PC-9 (cell line): ENCODE measurements at regions not wholly inside any gene's neighbourhood (a gene's known extent, or its start where the extent isn't known, plus 50 kb on each side); places are given as distances from the start of the nearest gene placed in this dataset.

ENCODE experiments used
- BruUV-seq: library from RNA; stranded (reverse); fragments of 400-500 nt; replicated peaks from 2 replicates; lab custom pipeline; 2021; lab: Mats Ljungman, UMichigan
- CTCF ChIA-PET: fragments of 300-600 bp; sonication (Branson Sonifier 250); formaldehyde crosslinking; loops from one replicate; lab custom pipeline; 2022; ENCODE audit warnings: antibody characterized with exemption; lab: Charles Lee
- POLR2A ChIA-PET: fragments of 300-600 bp; sonication (Branson Sonifier 250); formaldehyde crosslinking; loops from one replicate; lab custom pipeline; 2022; ENCODE audit warnings: antibody characterized with exemption; ENCODE audit not compliant: unreplicated experiment; lab: Charles Lee
- DNase-seq, 2 experiments: peaks; one replicate each; pipeline versions ENCODE4 v3.0.0 to v3.0.0-alpha.2; 2015 to 2022; ENCODE audit warnings: mixed read lengths in 1 of 2
- H2AFZ ChIP-seq: fragments of 200-600 bp; sonication (generic); 2 replicates; pipeline ENCODE4 v1.8.1; 2017; ENCODE audit warnings: antibody characterized with exemption
- H3F3A ChIP-seq: fragments of 200-600 bp; sonication (generic); 2 replicates; pipeline ENCODE4 v1.8.1; 2017; ENCODE audit warnings: antibody characterized with exemption, mild to moderate bottlenecking, low read depth; ENCODE audit not compliant: insufficient read depth
- H3K27ac ChIP-seq: fragments of 200-600 bp; sonication (generic); 2 replicates; pipeline ENCODE4 v1.6.1; 2016; ENCODE audit warnings: mixed run types
- H3K27me3 ChIP-seq: fragments of 200-600 bp; sonication (generic); 2 replicates; pipeline ENCODE4 v1.6.1; 2016; ENCODE audit warnings: low read depth, mixed run types; ENCODE audit not compliant: insufficient read depth
- H3K36me3 ChIP-seq: fragments of 200-600 bp; sonication (generic); 2 replicates; pipeline ENCODE4 v1.6.1; 2016; ENCODE audit warnings: low read depth, mixed run types
- H3K4me1 ChIP-seq: fragments of 200-600 bp; sonication (generic); replicated peaks from 2 replicates; pipeline ENCODE4 v1.6.1; 2016; ENCODE audit warnings: mixed run types; ENCODE audit not compliant: insufficient read depth
- H3K4me2 ChIP-seq: fragments of 200-600 bp; sonication (generic); 2 replicates; pipeline ENCODE4 v1.6.1; 2017; ENCODE audit warnings: mixed run types
- H3K4me3 ChIP-seq: fragments of 200-600 bp; sonication (generic); 2 replicates; pipeline ENCODE4 v1.6.1; 2016; ENCODE audit warnings: mixed run types
- H3K79me2 ChIP-seq: fragments of 200-600 bp; sonication (generic); 2 replicates; pipeline ENCODE4 v1.6.1; 2017; ENCODE audit warnings: low read depth, mixed run types
- H3K9me2 ChIP-seq: fragments of 200-600 bp; sonication (generic); 2 replicates; pipeline ENCODE4 v1.8.1; 2017; ENCODE audit warnings: mild to moderate bottlenecking; ENCODE audit not compliant: insufficient read depth
- H3K9me3 ChIP-seq: fragments of 200-600 bp; sonication (generic); 2 replicates; pipeline ENCODE4 v1.8.1; 2016; ENCODE audit warnings: low read depth; ENCODE audit not compliant: insufficient read depth
- H4K20me1 ChIP-seq: fragments of 200-600 bp; sonication (generic); 2 replicates; pipeline ENCODE4 v1.8.1; 2017; ENCODE audit not compliant: insufficient read depth
- EZH2 ChIP-seq: fragments of 200-600 bp; sonication (generic); IDR thresholded peaks from 2 replicates; pipeline ENCODE4 v1.8.0; 2017; ENCODE audit warnings: antibody characterized with exemption, low read depth
- intact Hi-C: fragments of 100-400 bp; cut with micrococcal nuclease; formaldehyde crosslinking; loops from one replicate; pipeline ENCODE4 v1.10.0; 2022; ENCODE audit not compliant: unreplicated experiment
- TF ChIP-seq, protein P1 (sequence below): fragments of 200-600 bp; sonication (generic); conservative IDR thresholded peaks from 2 replicates; pipeline ENCODE4 v1.6.1; 2017; ENCODE audit warnings: mixed run types, antibody characterized with exemption, mild to moderate bottlenecking, moderate library complexity

DNA sequence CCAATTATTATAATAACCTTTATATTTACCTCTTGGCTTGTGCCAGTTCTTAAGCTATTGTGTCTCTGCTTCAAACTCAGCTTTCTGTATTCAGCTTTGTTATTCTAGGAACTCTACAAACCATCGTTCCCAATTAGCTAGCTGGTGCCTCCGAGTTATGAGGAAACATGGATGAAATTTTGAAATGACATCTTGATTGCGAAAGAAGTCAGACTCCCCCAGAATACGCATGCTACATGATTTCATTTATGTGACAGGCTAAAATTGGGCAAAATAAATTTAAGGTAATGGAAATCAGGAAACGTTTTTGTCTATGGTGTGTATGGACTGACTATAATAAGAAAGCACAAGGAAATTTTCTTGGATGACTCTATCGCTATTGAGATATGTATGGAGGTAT, 256.8 kb upstream of the NCAM2 start:
- no peaks in the 10 kb centered on the region for H4K20me1 ChIP-seq
- no peak overlapping the region for H2AFZ ChIP-seq
- H3K79me2 ChIP-seq = no peaks in the 10 kb centered on the region
- no peaks in the 10 kb centered on the region for H3K27me3 ChIP-seq
- DNase-seq = no peak
- no peaks in the 10 kb centered on the region for H3K36me3 ChIP-seq
- intact Hi-C loops = no loop called here
- H3K9me2 ChIP-seq = no peaks in the 10 kb centered on the region
- no peak overlapping the region for H3K27ac ChIP-seq
- H3K4me1 ChIP-seq = no peaks in the 10 kb centered on the region
- H3K4me3 ChIP-seq = no peak overlapping the region
- H3K9me3 ChIP-seq = no peaks in the 10 kb centered on the region
- TF ChIP-seq EZH2 = no peak
- TF ChIP-seq, protein P1, sequence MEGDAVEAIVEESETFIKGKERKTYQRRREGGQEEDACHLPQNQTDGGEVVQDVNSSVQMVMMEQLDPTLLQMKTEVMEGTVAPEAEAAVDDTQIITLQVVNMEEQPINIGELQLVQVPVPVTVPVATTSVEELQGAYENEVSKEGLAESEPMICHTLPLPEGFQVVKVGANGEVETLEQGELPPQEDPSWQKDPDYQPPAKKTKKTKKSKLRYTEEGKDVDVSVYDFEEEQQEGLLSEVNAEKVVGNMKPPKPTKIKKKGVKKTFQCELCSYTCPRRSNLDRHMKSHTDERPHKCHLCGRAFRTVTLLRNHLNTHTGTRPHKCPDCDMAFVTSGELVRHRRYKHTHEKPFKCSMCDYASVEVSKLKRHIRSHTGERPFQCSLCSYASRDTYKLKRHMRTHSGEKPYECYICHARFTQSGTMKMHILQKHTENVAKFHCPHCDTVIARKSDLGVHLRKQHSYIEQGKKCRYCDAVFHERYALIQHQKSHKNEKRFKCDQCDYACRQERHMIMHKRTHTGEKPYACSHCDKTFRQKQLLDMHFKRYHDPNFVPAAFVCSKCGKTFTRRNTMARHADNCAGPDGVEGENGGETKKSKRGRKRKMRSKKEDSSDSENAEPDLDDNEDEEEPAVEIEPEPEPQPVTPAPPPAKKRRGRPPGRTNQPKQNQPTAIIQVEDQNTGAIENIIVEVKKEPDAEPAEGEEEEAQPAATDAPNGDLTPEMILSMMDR = no peak
- BruUV-seq = no TSS peak
- ChIA-PET POLR2A (no interaction called here), CTCF (no interaction called here)
- no peaks in the 10 kb centered on the region for H3F3A ChIP-seq
- H3K4me2 ChIP-seq = no peak overlapping the region

DNA sequence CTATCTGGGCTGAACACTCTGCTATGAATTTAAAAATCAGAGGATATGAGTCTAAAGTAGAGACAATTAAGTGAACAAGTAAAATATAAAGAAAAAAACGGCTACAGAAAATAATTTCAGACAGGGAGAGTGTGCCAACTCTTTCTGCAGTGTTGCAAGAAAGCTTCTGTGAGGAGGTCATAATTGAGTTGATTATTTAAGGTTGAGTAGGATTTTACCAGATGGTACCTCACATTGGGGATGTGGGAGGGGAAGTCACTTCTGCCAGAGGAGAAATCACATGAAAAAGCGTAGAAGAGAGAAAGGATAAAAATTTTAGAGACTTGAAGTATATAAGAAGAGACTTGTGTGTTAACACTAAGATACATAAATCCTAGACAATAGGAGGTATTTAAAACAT, 238.0 kb upstream of the NCAM2 start:
- H3K9me2 ChIP-seq = no peaks in the 10 kb centered on the region
- H3F3A ChIP-seq = no peaks in the 10 kb centered on the region
- H3K27me3 ChIP-seq = no peaks in the 10 kb centered on the region
- no peaks in the 10 kb centered on the region for H4K20me1 ChIP-seq
- H2AFZ ChIP-seq = no peak overlapping the region
- H3K4me1 ChIP-seq = no peaks in the 10 kb centered on the region
- no peak overlapping the region for H3K27ac ChIP-seq
- ChIA-PET POLR2A (no interaction called here), CTCF (no interaction called here)
- H3K79me2 ChIP-seq = no peaks in the 10 kb centered on the region
- no TSS peak for BruUV-seq
- no peak overlapping the region for H3K4me2 ChIP-seq
- H3K9me3 ChIP-seq = no peaks in the 10 kb centered on the region
- intact Hi-C loops = no loop called here
- TF ChIP-seq EZH2 = no peak
- TF ChIP-seq, protein P1 = no peak
- no peak for DNase-seq
- H3K4me3 ChIP-seq = no peak overlapping the region
- H3K36me3 ChIP-seq = no peaks in the 10 kb centered on the region

DNA sequence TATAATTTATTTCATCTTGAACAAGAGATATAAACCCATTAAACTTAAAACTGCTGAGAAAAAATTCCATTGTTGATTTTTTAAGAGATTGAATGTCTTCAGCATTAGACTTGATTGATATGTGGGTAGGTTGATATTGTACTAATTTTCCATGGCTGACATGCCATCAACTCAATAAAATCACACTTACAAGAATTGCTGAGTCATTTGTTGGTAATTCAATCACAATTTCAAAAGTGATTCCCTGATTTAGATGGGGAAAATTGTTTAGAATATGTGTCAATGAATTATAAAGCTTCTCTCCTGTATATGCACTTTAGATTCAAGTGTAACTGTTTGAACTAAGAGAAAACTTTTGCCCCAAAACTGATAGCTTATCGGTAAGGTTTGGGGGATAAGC, 223.5 kb upstream of the NCAM2 start:
- Histone ChIP-seq H3K4me3 (no peak overlapping the region), H3K4me1 (no peaks in the 10 kb centered on the region), H4K20me1 (no peaks in the 10 kb centered on the region), H3K4me2 (no peak overlapping the region), H3K79me2 (no peaks in the 10 kb centered on the region), H3K9me3 (no peaks in the 10 kb centered on the region), H2AFZ (no peak overlapping the region), H3K36me3 (no peaks in the 10 kb centered on the region), H3K9me2 (no peaks in the 10 kb centered on the region), H3F3A (no peaks in the 10 kb centered on the region), H3K27ac (no peak overlapping the region), H3K27me3 (no peaks in the 10 kb centered on the region)
- BruUV-seq = no TSS peak
- intact Hi-C loops = no loop called here
- TF ChIP-seq, protein P1 = no peak
- no peak for TF ChIP-seq EZH2
- ChIA-PET POLR2A (no interaction called here), CTCF (no interaction called here)
- DNase-seq = no peak
